ENCODE measurements at regions not wholly inside any gene's neighbourhood (a gene's known extent, or its start where the extent isn't known, plus 50 kb on each side); places are given as distances from the start of the nearest gene placed in this dataset.
"Not testable (repeated sequence)": the region's sequence is repeated elsewhere in the genome, so short reads cannot be mapped to it uniquely, and the experiment has no call there.

GRCh38 chr5:3481175-3481574 is 114.5 kb upstream of the IRX1 start:
- DNase-seq = no peak
- Mint-ChIP-seq H3K36me3 (ENCODE audit: low read depth) (no peaks in the 10 kb centered on the region), H3K4me3 (no peak overlapping the region), H3K9me3 (no peaks in the 10 kb centered on the region), H3K4me1 (no peaks in the 10 kb centered on the region), H3K27me3 (ENCODE audit: low read depth, poor library complexity) (peaks cover 7% of the 10 kb centered on the region), H3K27ac (no peak overlapping the region)
- no peak for TF ChIP-seq CTCF (IDR thresholded peaks at IDR 0.05)

- no peak for TF ChIP-seq CTCF (IDR thresholded peaks at IDR 0.05)
- Mint-ChIP-seq H3K4me1 (no peaks in the 10 kb centered on the region), H3K27ac (no peak overlapping the region), H3K27me3 (ENCODE audit: low read depth, poor library complexity) (peaks cover 3% of the 10 kb centered on the region), H3K36me3 (ENCODE audit: low read depth) (no peaks in the 10 kb centered on the region), H3K4me3 (no peak overlapping the region), H3K9me3 (no peaks in the 10 kb centered on the region)
- no peak for DNase-seq
Observed at GRCh38 chr5:3475674-3476073, 120.0 kb upstream of the IRX1 start.

- Mint-ChIP-seq H3K27ac (no peak overlapping the region), H3K36me3 (ENCODE audit: low read depth) (no peaks in the 10 kb centered on the region), H3K9me3 (peaks cover 19% of the 10 kb centered on the region), H3K4me3 (no peak overlapping the region), H3K4me1 (no peaks in the 10 kb centered on the region), H3K27me3 (ENCODE audit: low read depth, poor library complexity) (peaks cover 4% of the 10 kb centered on the region)
- TF ChIP-seq CTCF (IDR thresholded peaks at IDR 0.05) = no peak
- no peak for DNase-seq
Observed at GRCh38 chr5:3466392-3466791, 129.2 kb upstream of the IRX1 start.

GRCh38 chr5:3460416-3460815 is 135.2 kb upstream of the IRX1 start:
- Mint-ChIP-seq H3K9me3 (no peaks in the 10 kb centered on the region), H3K27me3 (ENCODE audit: low read depth, poor library complexity) (peaks cover 16% of the 10 kb centered on the region), H3K4me3 (no peak overlapping the region), H3K27ac (no peak overlapping the region), H3K36me3 (ENCODE audit: low read depth) (no peaks in the 10 kb centered on the region), H3K4me1 (no peaks in the 10 kb centered on the region)
- TF ChIP-seq CTCF (IDR thresholded peaks at IDR 0.05) = no peak
- no peak for DNase-seq

GRCh38 chr5:3456121-3456681 is 139.4 kb upstream of the IRX1 start:
- TF ChIP-seq CTCF (IDR thresholded peaks at IDR 0.05) = no peak
- Mint-ChIP-seq H3K36me3 (ENCODE audit: low read depth) (no peaks in the 10 kb centered on the region), H3K27me3 (ENCODE audit: low read depth, poor library complexity) (peaks cover 12% of the 10 kb centered on the region), H3K27ac (no peak overlapping the region), H3K4me3 (no peak overlapping the region), H3K4me1 (no peaks in the 10 kb centered on the region), H3K9me3 (no peaks in the 10 kb centered on the region)
- no peak for DNase-seq

GRCh38 chr5:3454028-3454427 is 141.6 kb upstream of the IRX1 start:
- H3K36me3 Mint-ChIP-seq (ENCODE audit: low read depth); DNase-seq; H3K27ac Mint-ChIP-seq; H3K4me1 Mint-ChIP-seq; H3K4me3 Mint-ChIP-seq; H3K9me3 Mint-ChIP-seq: not testable (repeated sequence)
- H3K27me3 Mint-ChIP-seq (ENCODE audit: low read depth, poor library complexity) = peaks cover 12% of the 10 kb centered on the region
